ENCODE measurements at regions not wholly inside any gene's neighbourhood (a gene's known extent, or its start where the extent isn't known, plus 50 kb on each side); places are given as distances from the start of the nearest gene placed in this dataset.

DNA sequence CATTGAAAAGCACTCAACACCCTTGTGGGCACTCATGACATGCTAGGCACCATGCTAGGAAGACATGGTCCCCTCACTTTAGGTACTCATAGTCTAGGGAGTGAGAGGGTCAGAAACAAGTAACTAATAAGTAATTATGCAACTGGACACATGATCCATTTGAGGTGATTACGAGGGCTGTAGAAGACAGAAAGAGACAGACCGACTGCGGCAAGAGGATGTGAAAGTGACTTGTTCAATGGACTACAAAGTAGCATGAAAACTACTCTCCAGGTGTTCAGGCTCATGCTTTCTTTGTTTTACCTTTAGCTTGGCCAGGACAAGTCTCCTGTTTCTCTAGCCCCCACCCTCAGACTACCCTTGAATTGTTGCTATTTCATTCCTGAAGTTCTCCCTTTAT is 310.8 kb upstream of the SORL1-AS1 start:
- no peak for TF ChIP-seq POLR2A (IDR thresholded peaks at IDR 0.05)
- TF ChIP-seq, protein P1, sequence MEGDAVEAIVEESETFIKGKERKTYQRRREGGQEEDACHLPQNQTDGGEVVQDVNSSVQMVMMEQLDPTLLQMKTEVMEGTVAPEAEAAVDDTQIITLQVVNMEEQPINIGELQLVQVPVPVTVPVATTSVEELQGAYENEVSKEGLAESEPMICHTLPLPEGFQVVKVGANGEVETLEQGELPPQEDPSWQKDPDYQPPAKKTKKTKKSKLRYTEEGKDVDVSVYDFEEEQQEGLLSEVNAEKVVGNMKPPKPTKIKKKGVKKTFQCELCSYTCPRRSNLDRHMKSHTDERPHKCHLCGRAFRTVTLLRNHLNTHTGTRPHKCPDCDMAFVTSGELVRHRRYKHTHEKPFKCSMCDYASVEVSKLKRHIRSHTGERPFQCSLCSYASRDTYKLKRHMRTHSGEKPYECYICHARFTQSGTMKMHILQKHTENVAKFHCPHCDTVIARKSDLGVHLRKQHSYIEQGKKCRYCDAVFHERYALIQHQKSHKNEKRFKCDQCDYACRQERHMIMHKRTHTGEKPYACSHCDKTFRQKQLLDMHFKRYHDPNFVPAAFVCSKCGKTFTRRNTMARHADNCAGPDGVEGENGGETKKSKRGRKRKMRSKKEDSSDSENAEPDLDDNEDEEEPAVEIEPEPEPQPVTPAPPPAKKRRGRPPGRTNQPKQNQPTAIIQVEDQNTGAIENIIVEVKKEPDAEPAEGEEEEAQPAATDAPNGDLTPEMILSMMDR (IDR thresholded peaks at IDR 0.05): no peak
